GM19351 (cell line): ENCODE measurements at regions not wholly inside any gene's neighbourhood (a gene's known extent, or its start where the extent isn't known, plus 50 kb on each side); places are given as distances from the start of the nearest gene placed in this dataset.
"Not testable (repeated sequence)": the region's sequence is repeated elsewhere in the genome, so short reads cannot be mapped to it uniquely, and the experiment has no call there.

Experiments
- ATAC-seq: cut with Tn5 transposase; IDR thresholded peaks from one replicate; pipeline ENCODE4 v1.9.1; 2021; ENCODE audit warnings: mild to moderate bottlenecking, moderate library complexity; ENCODE audit not compliant: unreplicated experiment

DNA sequence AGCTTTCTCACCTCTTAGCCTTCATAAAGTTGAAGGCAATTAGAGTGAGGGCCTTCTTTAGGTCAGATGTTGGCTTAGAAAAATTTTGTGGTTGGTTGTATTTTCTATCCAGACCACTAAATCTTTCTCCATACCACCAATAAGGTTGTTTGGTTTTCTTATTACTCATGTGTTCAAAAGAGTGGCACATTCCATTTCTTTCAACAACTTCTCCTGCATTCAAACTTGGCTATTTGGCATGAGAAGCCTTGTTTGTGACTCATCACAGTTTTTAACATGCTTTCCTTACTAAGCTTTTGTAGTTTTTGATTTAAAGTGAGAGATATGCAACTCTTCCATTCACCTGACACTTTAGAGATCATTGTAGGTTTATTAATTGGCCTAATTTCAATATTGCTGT is 949.6 kb downstream of the TBC1D32 start:
- no peak for ATAC-seq

DNA sequence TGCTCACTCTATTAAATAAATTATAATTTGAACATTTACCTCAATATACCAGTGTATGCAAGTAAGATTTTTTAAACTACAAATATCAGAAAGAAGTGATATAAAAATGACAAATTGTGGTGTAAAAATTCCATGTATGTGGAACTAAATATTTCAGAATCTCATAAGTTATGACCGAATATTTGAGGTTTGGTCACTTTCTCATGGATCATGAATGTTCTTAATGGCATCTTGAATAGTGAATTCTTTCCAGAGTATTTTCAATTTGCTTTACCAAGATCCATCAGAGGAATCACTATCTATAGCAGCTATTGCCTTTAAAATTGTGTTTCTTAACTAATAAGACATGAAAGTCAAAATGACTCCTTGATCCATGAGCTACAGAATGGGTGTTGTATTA is 950.6 kb downstream of the TBC1D32 start:
- no peak for ATAC-seq

DNA sequence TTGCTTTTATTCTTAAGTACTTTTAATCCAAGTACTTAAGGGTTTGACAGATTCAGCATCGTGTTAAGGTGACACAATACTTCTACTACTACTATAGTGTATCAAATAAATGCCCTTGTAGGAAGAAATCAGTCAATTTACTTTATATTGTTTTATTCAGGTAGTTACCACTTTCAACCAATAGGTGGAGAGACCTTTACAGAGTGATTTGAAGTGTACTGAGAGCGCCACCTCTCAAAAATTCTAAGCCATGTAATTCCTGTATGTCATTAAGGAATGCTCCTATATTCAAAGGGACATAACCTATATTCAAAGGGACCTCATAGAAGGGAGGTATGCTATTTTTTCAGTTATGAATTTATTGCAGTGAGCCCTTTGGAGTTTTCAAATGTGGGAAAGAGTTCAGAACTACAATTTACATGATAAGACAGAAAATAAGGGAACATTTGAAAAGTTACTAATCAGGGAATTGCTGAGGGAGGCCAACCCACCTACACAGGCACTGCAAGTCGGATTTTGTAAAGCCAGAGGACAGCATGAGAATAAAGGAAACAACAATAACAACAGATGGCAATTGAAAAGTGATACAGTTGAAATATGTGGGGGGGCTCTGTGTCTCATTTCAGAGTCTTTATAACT is 955.6 kb downstream of the TBC1D32 start:
- ATAC-seq, result peak; percentile 98

DNA sequence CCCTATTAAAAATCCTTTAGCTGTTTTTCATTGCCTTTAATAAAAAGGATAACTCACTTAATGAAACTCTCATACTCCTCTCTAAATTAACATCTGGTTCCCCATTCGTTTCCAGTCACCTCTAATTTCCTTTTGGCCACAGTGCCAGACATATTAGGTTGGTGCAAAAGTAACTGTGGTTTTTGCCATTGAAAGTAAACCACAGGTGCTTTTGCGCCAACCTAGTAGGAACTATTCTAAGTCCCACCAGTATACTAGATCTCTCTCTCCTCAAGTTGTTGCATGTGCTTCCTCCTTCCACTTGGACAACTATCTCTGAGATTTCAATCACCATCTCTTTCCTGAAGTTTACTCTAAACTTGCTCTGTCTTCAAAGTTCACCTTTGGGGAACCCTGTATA is 961.1 kb downstream of the TBC1D32 start:
- no peak for ATAC-seq

DNA sequence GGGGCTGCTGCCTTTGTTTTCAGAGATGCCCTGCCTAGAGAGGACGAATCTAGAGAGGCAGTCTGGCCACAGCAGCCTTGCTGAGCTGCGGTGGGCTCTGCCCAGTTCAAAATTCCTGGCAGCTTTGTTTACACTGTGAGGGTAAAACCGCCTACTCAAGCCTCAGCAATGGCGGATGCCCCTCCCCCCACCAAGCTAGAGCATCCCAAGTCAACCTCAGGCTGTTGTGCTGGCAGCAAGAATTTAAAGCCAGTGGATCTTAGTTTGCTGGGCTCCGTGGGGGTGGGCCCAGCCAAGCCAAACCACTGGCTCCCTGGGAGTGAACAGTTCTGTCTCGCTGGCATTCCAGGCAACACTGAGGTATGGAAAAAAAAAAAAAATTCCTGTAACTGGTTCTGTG is 970.9 kb downstream of the TBC1D32 start:
- no peak for ATAC-seq

DNA sequence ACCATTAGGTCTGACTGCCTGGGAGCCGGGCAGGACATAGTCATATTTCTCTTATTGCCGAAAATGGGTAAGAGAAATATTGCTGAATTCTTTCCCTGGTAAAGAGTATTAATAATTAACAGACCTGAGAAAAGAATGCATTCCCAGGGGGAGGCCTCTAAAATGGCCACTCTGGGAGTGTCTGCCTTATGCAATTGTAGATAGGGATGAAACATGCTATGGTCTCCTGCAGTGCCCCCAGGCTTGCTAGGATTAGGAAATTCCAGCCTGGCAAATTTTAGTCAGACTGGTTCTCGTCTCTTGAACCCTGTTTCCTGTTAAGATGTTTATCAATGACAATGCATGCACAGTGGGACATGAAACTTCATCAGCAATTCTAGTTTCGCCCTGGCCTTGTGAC is 975.7 kb downstream of the TBC1D32 start:
- ATAC-seq, result not testable (repeated sequence)

DNA sequence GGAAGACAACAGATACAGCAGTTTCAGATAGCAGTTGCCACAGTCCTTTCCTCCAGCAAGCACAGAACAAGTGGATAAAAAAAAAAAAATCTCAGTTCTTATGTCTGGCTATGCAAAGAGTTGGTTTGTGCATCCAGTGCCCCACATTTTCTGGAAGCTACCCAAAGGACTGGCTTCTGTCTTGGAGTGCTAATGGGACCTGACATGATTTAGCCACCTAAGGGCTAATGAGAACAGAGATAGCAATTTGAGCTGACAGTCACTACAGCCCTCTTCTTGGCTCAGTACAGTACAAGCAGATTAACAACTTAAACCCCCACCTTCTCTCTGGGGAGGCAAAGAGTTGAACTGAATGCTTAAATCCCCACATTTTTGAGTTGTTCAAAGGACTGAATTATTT is 976.8 kb downstream of the TBC1D32 start:
- ATAC-seq, result no peak

DNA sequence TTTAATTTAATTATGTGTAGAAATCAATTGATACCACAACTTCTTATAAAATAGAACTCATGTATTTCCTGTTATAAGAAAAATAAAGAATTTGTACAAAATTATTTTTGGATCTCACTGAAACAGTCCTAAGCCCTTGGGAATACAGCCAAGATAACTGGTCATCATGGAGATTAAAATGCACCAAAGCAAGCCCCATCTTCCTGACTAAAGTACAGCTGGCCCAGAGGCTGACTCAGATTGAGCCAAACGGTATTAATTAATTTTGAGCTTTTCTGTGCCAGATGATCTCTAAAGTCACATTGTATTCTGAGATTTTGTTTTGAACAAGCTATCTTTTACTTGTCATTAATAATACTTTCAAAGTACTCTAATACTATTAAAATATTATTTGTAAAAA is 978.5 kb downstream of the TBC1D32 start:
- ATAC-seq, result no peak

DNA sequence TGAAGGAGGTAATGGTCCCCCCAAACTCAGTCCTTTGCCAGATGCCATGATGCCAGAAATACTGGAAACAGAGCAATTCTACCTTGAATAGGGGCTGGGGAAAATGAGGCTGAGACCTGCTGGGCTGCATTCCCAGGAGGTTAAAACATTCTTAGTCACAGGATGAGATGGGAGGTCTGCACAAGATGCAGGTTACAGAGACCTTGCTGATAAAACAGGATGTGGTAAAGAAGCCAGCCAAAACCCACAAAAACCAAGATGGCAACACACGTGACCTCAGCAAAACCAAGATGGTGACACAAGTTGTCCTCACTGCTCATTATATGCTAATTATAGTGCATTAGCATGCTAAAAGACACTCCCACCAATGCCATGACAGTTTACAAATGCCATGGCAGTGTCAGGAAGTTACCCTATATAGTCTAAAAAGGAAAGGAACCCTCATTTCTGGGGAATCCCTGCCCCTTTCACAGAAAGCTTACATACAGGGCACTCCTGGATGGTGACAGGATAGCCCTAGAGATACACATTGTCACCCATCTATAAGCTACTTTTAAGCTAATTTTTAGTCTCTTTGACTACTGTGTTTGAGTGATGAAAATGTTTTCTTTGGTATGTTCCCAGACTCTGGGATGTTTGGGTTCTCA is 979.7 kb downstream of the TBC1D32 start:
- ATAC-seq, result peak; percentile 61

DNA sequence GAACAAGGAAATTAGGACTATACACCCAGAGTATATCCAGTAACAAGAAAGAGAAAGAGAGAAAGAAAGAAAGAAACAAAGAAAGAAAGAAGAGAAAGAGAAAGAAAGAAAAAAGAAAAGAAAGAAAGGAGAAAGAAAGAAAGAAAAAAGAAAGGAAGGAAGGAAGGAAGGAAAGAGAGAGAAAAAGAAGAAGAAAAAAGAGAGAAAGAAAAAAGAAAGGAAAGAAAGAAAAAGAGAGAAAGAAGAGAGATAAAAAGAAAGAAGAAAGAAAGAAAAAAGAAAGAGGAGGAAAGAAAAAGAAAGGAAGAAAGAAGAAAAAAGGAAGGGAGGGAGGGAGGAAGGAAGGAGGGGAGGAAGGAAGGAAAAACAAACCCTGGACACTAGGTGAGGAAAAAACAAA is 981.8 kb downstream of the TBC1D32 start:
- no peak for ATAC-seq

DNA sequence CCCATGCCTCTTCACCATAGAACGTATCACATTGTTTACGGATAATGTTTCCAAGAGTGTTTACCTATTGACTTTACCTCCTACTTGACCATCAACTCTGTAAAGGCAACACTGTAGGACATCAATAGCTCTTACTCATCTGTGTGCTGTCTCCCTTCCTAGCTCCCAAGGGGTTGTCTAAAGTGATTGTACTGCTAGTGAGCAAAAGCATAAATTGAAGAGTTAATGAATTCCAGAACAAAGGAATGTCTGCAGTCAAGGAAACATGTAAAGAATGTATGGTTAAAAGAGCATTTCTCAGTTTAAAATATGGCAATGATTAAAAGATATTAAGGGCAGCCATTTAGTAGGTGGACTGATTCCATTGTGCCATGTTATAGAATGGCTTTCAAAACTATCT is 985.4 kb downstream of the TBC1D32 start:
- ATAC-seq, result no peak

DNA sequence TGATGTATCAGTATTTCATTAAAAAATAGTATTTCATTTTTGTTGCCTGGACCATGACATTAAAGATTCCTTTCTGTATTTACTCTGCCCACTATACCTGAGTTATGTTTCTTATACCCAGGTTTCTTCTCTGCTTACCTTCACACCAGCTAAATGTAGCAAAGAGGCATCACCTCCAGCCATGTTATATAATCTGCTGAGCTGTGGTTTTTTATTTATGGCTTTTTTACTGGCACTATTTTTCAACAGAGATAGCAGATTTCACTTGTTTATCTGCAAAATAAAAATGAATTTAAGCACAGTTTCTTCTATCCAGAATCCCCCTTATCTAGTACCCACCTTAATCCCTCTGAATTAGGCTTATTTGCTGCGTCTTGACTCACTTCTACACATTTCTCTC is 979.0 kb upstream of the MAN1A1 start:
- ATAC-seq, result no peak

DNA sequence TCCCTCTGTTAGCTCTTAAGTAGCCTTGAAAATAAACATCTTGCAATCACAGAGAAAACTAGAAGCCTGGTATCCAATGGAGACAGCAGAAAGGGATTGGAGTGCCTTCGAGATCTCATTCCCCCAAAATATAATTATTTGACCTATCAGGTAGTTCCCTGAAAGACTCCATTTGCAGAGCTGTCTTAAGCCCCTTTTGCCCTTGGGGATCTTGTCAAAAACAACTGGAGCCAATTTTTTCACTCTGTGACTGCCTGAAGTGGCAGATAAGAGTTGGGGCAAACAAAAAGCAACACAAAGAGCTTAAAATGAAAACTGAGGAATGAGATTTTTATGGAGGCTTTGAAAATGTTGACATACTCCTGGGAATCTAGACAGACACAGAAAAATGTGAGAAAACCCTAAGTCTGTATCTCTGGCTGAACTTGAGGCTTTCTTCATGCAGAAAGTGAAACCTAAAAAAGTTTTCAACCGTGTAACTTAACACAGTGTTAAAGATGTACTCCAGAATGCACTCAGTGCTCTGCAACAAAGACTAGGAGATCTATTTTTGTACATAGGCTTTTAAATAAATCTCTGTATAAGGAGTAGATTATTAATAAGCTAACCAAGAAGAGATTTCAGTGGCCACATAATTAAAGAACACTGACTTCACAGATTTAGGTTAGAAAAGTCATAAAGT is 971.1 kb upstream of the MAN1A1 start:
- ATAC-seq, result no peak

DNA sequence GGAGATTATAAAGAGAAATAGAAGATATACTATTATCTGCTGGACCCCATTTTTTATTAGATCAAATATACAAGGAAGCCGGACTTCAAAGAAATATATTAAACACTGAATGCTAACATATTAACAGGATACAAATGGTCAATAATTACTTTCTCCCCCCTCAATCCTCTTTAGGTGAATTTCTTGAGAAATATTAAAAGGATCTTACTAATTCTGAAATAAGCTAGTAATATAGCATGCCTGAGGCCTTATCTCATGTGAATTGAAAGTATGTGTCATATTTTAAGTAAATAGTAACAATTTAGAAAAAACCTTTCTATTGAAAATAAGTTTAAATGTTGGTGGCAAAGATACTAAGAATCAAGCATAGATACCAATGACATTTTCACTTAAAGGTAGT is 954.7 kb upstream of the MAN1A1 start:
- ATAC-seq, result no peak

DNA sequence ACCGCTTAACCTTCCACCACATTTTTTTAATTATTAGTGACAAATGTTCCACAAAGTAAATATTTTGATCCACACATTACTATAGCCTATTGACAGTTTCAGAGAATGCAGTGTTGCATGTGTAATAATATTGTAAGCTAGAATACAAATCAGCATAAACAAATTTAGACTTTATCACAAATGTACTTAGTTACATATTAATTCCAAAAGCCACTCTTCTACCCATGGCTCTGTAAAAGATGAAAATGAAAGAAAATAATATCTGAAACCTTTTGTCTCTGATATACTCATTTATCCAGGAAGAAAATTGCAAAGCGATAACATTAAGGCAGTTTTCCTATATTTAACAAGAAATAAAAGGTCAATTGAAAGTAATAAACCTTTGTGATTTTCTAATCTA is 954.0 kb upstream of the MAN1A1 start:
- no peak for ATAC-seq

DNA sequence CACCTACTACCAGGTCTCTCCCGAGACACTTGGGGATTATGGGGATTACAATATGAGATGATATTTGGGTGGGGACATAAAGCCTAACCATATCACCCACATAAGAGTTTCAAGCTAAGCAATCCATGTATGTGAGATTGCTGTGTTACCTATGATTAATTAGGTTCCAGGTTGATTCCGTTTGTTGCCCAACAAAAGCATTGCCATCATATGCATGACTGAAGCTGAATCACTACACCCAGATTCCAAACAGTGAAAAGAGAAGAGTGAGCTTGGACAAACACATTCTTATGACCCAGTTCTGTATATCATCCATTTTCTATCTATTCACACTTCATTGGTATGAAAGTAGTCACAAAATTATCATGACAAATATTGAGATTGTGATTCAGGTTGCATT is 952.5 kb upstream of the MAN1A1 start:
- no peak for ATAC-seq

DNA sequence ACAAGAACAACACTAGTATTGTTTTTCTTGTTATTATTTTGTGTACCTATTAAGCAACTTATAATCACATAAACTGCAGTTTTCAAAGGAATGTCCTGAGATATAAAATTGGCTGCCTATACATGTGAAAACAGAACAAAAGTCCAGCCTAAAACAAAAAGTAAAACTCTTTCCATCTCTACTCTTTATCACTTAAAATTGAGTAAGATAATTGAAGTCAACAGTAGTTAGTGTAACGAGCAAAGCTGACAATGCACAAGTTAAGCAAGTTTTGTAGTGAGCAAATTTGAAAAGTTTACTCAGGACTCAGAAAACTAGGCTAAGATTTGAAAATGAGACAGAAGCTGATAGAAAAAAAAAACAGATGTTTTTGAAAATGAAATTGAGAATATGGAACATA is 941.4 kb upstream of the MAN1A1 start:
- no peak for ATAC-seq

DNA sequence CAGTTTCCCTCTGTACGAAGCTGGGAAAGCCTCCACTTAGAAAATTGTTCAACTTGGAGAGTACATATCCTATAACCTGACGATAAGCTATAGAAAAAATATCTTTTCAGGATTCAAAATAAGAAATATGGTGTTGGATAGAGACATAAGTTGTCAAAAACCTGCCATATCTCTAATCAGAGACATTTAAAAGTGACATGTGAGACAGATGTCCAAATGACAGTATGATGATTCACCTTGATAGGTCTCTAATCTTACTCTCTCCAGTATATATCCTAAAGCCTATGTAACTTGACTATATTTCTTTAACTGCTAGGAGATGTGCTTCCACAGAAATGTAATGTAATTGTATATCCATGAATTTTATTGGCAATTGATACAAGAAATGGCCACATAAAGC is 932.4 kb upstream of the MAN1A1 start:
- ATAC-seq, result no peak

DNA sequence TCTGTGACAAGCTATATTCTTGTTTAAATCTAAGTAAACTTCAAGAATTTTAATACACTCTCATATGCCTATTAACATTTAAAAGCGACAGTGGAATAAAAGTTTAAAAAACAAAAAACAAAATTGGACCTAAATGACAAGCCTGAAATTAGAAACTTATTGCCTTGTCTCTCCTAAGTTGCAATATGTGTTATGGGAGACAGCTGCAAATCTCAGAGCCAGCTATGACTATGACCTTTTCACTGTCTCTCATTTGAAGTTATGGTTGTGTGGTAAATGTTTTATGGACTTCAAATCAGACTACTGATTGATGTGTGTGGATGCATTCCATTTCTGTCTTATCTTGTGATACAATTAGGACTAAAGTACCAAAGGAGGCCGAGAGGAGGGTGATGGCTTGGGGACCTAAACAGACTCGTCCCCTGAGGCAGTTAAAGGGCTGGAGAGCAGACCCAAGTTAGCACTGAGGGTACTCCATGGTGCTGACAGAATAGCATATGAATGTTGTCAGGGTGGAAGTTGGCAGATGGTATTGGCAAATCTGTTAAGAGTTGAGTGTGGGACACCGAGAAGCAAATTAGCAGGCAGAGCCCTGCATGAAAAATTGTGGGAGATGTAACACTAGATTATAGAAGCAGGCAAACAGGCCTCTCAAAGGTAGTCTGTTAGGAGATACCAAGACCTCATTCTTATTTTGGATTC is 930.1 kb upstream of the MAN1A1 start:
- no peak for ATAC-seq

DNA sequence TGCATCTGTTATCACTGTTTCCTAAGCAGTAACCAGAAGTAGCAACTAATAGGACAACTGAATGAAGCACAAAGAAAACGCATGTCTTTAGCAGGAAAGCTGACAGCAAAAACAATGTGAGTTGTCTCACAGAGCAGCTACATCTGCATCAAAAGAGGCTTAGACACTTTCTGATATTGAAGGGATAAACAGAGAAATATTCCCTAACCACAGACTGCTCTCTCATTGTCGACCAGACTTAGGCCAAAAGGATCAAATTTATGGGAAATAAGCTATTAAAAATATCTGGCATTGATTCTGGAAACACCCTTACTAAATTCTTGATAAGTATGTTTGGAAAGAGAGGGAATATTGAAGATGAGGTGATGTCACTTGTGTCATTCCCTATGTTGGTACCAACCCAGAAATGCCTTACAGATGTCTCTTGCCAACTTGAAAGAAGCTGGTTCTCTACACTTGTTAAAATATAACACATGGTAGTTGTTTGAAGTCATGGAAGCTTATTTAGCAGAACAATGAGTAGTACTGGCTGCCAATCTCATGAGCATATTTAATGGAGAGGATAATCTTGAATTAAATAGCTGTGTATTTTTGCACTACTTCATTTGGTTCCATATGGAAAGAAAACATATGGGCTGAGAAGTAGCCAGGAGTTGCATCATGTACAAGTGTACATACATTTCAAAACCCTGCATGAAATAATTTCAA is 929.3 kb upstream of the MAN1A1 start:
- no peak for ATAC-seq

DNA sequence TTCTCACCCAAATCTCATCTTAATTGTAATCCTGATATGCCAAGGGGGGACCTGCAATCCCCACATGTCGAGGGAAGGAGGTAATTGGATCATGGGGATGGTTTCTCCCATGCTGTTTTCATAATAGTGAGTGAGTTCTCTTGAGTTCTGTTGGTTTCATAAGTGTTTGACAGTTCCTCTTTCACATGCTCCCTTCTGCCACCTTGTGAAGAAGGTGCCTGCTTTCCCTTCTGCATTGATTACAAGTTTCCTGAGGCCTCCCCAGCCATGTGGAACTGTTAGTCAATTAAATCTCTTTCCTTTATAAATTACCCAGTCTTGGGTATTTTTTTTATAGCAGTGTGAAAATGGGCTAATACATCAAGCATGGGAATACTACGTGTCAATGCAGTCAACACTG is 925.0 kb upstream of the MAN1A1 start:
- ATAC-seq, result peak; percentile 89
